Testis (tissue), 2 donors: ENCODE measurements at regions not wholly inside any gene's neighbourhood (a gene's known extent, or its start where the extent isn't known, plus 50 kb on each side); places are given as distances from the start of the nearest gene placed in this dataset.

ENCODE experiments used
- DNase-seq: peaks from one replicate; pipeline ENCODE4 v3.0.0-alpha.2; 2019
- H3K27ac ChIP-seq, 2 donors: fragments of 200-600 bp; sonication (generic); one replicate each; pipeline ENCODE4 v1.5.1; 2019
- H3K27me3 ChIP-seq: fragments of 200-600 bp; sonication (generic); one replicate; pipeline ENCODE4 v1.5.1; 2019
- H3K36me3 ChIP-seq: fragments of 200-600 bp; sonication (generic); one replicate; pipeline ENCODE4 v1.5.1; 2017; ENCODE audit warnings: low read depth; ENCODE audit errors: missing control alignments
- H3K4me1 ChIP-seq: fragments of 200-600 bp; sonication (generic); one replicate; pipeline ENCODE4 v1.5.1; 2019
- H3K4me3 ChIP-seq, 2 donors: fragments of 200-600 bp; sonication (generic); one replicate each; pipeline ENCODE4 v1.5.1; 2017 to 2019
- H3K9me3 ChIP-seq: fragments of 200-600 bp; sonication (generic); one replicate; pipeline ENCODE4 v1.5.1; 2017
- CTCF ChIP-seq, 3 experiments: fragments of 450-650 bp in 2 of 3; fragments of 200-600 bp in 1 of 3; sonication (generic) in 1 of 3; IDR thresholded peaks; one replicate each; pipeline ENCODE4 v1.5.1; 2016 to 2019; ENCODE audit warnings: antibody characterized with exemption in 3 of 3, mild to moderate bottlenecking in 2 of 3, moderate library complexity in 1 of 3
- POLR2A ChIP-seq: fragments of 450-650 bp; IDR thresholded peaks from one replicate; pipeline ENCODE4 v1.6.1; 2017; ENCODE audit warnings: antibody characterized with exemption, mild to moderate bottlenecking, moderate library complexity
- WGBS, 2 donors: methylation state at CpG; one replicate each; pipeline ENCODE4 v1.1.5; 2018; 5-methylcytosine and 5-hydroxymethylcytosine counted together
- intact Hi-C: fragments of 100-400 bp; cut with DNase I; formaldehyde crosslinking; loops from one replicate; pipeline ENCODE4 v1.15.1; 2023; ENCODE audit warnings: low total_unique reads

GRCh38 chr22:22396741-22397291 is 111.7 kb downstream of the ZNF280B start:
- H3K4me1 ChIP-seq: peaks cover 9% of the 10 kb centered on the region
- H3K27ac ChIP-seq: peak overlapping the region in 1 of 2 donors; percentile 60
- intact Hi-C loops: no loop called here
- H3K4me3 ChIP-seq: no peak overlapping the region
- no peaks in the 10 kb centered on the region for H3K36me3 ChIP-seq
- WGBS, 2 donors: 79 to 81% methylated on average over 4 to 7 of the region's 7 CpGs
- no peak for TF ChIP-seq POLR2A
- TF ChIP-seq CTCF (IDR thresholded peaks at IDR 0.05): no peak
- H3K9me3 ChIP-seq: no peaks in the 10 kb centered on the region
- H3K27me3 ChIP-seq: no peaks in the 10 kb centered on the region
- no peak for DNase-seq

- intact Hi-C loops: no loop called here
- peak; percentile 55 for DNase-seq
- H3K27ac ChIP-seq: peak overlapping the region in 1 of 2 donors; percentile 60
Observed at GRCh38 chr22:22397292-22397870, 111.2 kb downstream of the ZNF280B start.

GRCh38 chr22:22397875-22398524 is 110.5 kb downstream of the ZNF280B start:
- no peaks in the 10 kb centered on the region for H3K36me3 ChIP-seq
- H3K9me3 ChIP-seq: no peaks in the 10 kb centered on the region
- intact Hi-C loops: no loop called here
- H3K27me3 ChIP-seq: no peaks in the 10 kb centered on the region
- H3K4me1 ChIP-seq: peaks cover 9% of the 10 kb centered on the region
- WGBS, 2 donors: 83 to 85% methylated on average over 2 to 3 of the region's 3 CpGs
- no peak overlapping the region for H3K27ac ChIP-seq
- TF ChIP-seq CTCF (IDR thresholded peaks at IDR 0.05): no peak
- no peak for TF ChIP-seq POLR2A
- no peak overlapping the region for H3K4me3 ChIP-seq
- DNase-seq: peak; percentile 34

More at GRCh38 chr22:22397292-22397870, 111.2 kb downstream of the ZNF280B start:
- WGBS, 2 donors: 41 to 45% methylated on average over 2 to 6 of the region's 6 CpGs
- TF ChIP-seq POLR2A: no peak
- TF ChIP-seq CTCF (IDR thresholded peaks at IDR 0.05): peak in 1 of 3 experiments; percentile 16
- H3K4me1 ChIP-seq: peaks cover 9% of the 10 kb centered on the region
- H3K27me3 ChIP-seq: no peaks in the 10 kb centered on the region
- H3K9me3 ChIP-seq: no peaks in the 10 kb centered on the region
- no peak overlapping the region for H3K4me3 ChIP-seq
- H3K36me3 ChIP-seq: no peaks in the 10 kb centered on the region

GRCh38 chr22:22398530-22399327 is 109.8 kb downstream of the ZNF280B start:
- Histone ChIP-seq H3K4me1 (peaks cover 9% of the 10 kb centered on the region), H3K27ac (no peak overlapping the region), H3K4me3 (no peak overlapping the region), H3K36me3 (no peaks in the 10 kb centered on the region), H3K9me3 (no peaks in the 10 kb centered on the region), H3K27me3 (no peaks in the 10 kb centered on the region)
- DNase-seq: no peak
- intact Hi-C loops: no loop called here
- WGBS, 2 donors: 93 to 94% methylated on average over 4 of the region's 5 CpGs
- TF ChIP-seq CTCF (IDR thresholded peaks at IDR 0.05): no peak
- TF ChIP-seq POLR2A: no peak
